IPS DF 6.9 (cell line): ENCODE measurements at regions not wholly inside any gene's neighbourhood (a gene's known extent, or its start where the extent isn't known, plus 50 kb on each side); places are given as distances from the start of the nearest gene placed in this dataset.

Experiments
- DNase-seq: peaks from one replicate; pipeline ENCODE4 v3.0.0-alpha.2; 2013; ENCODE audit warnings: low read depth, low spot score
- H3K27ac ChIP-seq: one replicate; pipeline ENCODE4 v1.5.1; 2013; ENCODE audit warnings: low read length, control low read depth
- H3K27me3 ChIP-seq: 2 replicates; pipeline ENCODE4 v1.6.1; 2013; ENCODE audit warnings: mild to moderate bottlenecking, low read length; ENCODE audit not compliant: control insufficient read depth, insufficient read depth
- H3K36me3 ChIP-seq: 2 replicates; pipeline ENCODE4 v1.6.1; 2013; ENCODE audit warnings: low read length; ENCODE audit not compliant: control insufficient read depth, insufficient read depth
- H3K4me1 ChIP-seq: 2 replicates; pipeline ENCODE4 v1.6.1; 2013; ENCODE audit warnings: low read length; ENCODE audit not compliant: control insufficient read depth, insufficient read depth
- H3K4me3 ChIP-seq: 2 replicates; pipeline ENCODE4 v1.5.1; 2013; ENCODE audit warnings: mild to moderate bottlenecking, low read length
- H3K9me3 ChIP-seq: 2 replicates; pipeline ENCODE4 v1.6.1; 2013; ENCODE audit warnings: low read length, inconsistent platforms; ENCODE audit not compliant: control insufficient read depth, insufficient read depth
- WGBS: extraction: QIAGEN DNeasy Blood & Tissue Kit; methylation state at CpG from one replicate; pipeline ENCODE4 v1.1.7; 2013; ENCODE audit warnings: mixed read lengths, missing lambda C conversion rate; ENCODE audit not compliant: insufficient read length, insufficient coverage; 5-methylcytosine and 5-hydroxymethylcytosine counted together

DNA sequence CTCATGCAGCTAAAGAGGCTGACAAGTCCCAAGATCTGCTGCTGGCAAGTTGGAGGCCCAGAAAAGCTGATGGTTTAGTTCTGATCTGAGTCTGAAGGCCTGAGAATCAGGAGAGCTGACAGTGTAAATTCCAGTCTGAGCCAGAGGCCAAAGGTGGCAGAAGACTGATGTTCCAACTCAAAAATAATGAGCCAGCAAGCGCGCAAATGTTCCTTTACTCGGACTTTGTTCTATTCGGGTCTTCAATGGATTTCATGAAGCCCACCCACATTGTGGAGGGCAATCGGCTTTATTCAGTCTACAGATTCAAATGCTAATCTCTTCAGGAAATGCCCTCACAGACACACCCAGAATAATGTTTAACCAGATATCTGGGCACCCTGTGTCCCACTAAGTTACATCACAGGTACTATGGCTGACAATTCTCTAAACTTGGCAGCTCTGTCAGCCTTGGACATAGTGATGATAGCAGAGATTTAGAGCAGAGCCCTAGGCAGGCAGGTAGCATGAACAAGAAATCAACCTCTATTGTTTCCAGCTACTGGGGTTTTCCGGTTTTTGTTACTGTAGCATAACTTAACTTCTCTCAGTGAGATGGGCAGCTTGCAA lies 318.5 kb downstream of the HRH4 start:
- DNase-seq: no peak
- H3K27ac ChIP-seq: no peak overlapping the region
- no peak overlapping the region for H3K4me3 ChIP-seq
- H3K9me3 ChIP-seq: no peaks in the 10 kb centered on the region
- no peaks in the 10 kb centered on the region for H3K27me3 ChIP-seq
- H3K36me3 ChIP-seq: no peaks in the 10 kb centered on the region
- H3K4me1 ChIP-seq: no peaks in the 10 kb centered on the region
- WGBS: no CpG with 5 or more reads among the region's 6 CpGs

DNA sequence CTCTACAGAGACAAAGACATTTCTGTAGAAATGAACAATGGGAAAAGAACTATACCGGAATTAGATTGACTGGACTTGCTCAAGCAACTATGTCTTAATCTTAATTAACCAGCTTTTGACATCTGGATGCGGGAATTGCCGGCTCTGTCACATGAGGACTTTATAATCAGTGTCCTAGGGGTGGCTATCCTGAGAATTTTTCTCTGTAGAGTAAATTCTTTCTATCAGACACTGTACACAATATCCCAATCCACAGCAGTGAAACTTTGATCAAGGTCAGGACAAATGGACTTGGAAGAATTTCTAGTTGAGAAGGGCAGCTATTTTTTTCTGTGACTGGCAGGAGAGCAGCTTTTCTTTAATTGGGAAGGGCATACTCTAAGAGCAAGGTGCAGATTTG lies 322.1 kb downstream of the HRH4 start:
- no CpG with 5 or more reads among the region's 3 CpGs for WGBS
- Histone ChIP-seq H3K4me1 (no peaks in the 10 kb centered on the region), H3K27ac (no peak overlapping the region), H3K36me3 (no peaks in the 10 kb centered on the region), H3K9me3 (no peaks in the 10 kb centered on the region), H3K27me3 (no peaks in the 10 kb centered on the region), H3K4me3 (no peak overlapping the region)
- no peak for DNase-seq

DNA sequence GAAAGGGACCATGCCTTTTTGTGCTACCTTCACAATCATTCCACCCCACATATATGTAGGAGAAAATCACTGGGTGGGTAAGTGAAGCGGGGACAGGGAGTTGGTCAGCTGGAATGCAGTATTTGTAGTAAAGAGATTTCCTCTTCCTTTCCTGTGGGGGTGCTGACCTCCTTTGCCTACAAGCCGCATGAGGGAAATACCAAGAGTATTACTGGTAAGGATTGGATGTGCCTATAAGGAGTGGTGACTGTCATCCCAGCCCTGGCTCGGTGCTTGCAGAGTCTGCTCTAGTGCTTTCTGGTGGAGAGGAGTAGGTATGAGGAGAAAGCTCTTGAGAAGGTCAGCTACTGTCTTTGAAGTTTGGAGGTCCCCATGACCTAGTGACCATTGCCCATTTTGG lies 324.6 kb downstream of the HRH4 start:
- no CpG with 5 or more reads among the region's 3 CpGs for WGBS
- no peaks in the 10 kb centered on the region for H3K9me3 ChIP-seq
- H3K27me3 ChIP-seq: no peaks in the 10 kb centered on the region
- H3K36me3 ChIP-seq: no peaks in the 10 kb centered on the region
- no peak overlapping the region for H3K27ac ChIP-seq
- no peaks in the 10 kb centered on the region for H3K4me1 ChIP-seq
- DNase-seq: no peak
- no peak overlapping the region for H3K4me3 ChIP-seq

DNA sequence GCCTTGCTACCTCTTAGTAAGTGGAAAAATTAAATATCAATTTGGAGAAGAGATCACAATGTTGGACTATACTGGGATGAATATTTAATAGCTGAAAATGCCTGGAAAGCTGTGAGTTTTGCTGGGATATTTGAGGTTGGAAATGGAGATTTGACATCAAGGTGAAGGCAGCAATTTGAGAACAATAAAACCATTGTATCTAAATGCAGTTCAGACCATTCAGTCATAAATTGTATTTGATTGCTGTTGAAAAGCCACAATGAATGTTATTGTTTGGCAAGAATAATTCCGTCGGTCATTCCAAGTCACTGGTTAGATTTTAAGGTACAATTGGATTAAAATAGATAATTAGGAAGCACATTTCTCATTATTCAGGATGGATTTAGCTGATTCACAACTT lies 325.6 kb downstream of the HRH4 start:
- no peaks in the 10 kb centered on the region; the same call in 1 of the 2 replicates for H3K4me1 ChIP-seq
- H3K9me3 ChIP-seq: no peaks in the 10 kb centered on the region
- WGBS: no CpG with 5 or more reads among the region's 2 CpGs
- DNase-seq: no peak
- H3K27ac ChIP-seq: no peak overlapping the region
- H3K4me3 ChIP-seq: no peak overlapping the region
- no peaks in the 10 kb centered on the region for H3K36me3 ChIP-seq
- no peaks in the 10 kb centered on the region for H3K27me3 ChIP-seq

DNA sequence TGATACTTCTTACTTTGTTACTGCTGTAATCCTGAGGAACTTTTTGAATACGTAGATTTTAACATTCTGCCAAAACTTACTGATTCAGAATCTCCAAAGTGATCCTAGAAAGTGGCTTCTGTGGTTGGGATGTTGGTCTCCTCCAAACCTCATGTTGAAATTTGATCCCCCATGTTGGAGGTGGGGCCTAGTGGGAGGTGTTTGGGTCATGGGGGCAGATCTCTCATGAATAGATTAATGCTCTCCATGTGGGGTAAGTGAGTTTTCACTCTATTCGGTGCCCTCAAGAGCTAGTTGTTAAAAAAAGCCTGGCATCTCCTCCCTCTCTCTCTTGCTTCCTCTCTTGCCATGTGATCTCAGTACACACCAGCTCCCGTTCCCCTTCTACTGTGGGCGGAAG lies 329.9 kb downstream of the HRH4 start:
- no peak overlapping the region for H3K4me3 ChIP-seq
- no peaks in the 10 kb centered on the region for H3K27me3 ChIP-seq
- no CpG with 5 or more reads among the region's 4 CpGs for WGBS
- H3K9me3 ChIP-seq: no peaks in the 10 kb centered on the region
- no peak overlapping the region for H3K27ac ChIP-seq
- no peak for DNase-seq
- no peaks in the 10 kb centered on the region for H3K36me3 ChIP-seq
- H3K4me1 ChIP-seq: peaks cover 4% of the 10 kb centered on the region

DNA sequence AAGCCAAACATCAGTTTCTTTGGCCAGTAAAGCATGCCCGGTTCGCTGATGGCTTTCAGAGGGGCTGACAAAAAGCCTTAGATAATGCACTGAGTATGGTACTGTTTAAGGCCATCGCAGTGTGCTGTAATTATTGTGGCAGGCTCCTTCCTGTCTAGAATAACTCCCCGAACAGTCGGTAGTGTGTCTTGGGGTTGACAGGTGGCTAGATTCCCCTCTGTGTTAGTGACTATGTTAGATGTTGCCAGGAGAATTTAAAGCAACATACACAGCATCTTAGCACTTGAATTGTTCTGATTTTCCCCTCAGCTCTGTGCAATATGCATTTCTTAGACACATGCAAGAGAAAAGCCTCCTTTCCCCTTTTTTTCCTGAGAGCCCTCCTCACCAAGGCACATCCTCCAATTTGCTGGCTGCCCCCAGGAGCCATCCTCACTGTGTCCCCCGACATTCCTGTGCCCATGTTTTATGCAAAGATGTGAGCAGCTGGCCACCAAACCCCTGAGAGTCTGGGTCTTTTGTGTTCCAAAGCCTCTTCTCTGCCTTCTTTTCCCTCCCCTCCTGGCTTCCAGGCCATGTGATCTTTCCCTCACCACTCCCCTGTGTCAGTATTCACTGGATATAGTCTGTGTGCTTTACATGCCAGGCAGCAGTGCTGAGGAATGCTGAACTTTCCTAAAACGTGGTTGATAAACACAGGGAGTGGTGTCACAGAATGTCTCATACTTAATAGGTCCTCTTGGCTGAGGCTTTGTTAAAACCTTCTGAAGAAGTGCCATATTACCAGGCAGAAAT lies 331.5 kb downstream of the HRH4 start:
- WGBS: no CpG with 5 or more reads among the region's 7 CpGs
- Histone ChIP-seq H3K4me1 (peaks cover 4% of the 10 kb centered on the region), H3K9me3 (no peaks in the 10 kb centered on the region), H3K27ac (no peak overlapping the region), H3K4me3 (no peak overlapping the region), H3K36me3 (no peaks in the 10 kb centered on the region), H3K27me3 (no peaks in the 10 kb centered on the region)
- no peak for DNase-seq

DNA sequence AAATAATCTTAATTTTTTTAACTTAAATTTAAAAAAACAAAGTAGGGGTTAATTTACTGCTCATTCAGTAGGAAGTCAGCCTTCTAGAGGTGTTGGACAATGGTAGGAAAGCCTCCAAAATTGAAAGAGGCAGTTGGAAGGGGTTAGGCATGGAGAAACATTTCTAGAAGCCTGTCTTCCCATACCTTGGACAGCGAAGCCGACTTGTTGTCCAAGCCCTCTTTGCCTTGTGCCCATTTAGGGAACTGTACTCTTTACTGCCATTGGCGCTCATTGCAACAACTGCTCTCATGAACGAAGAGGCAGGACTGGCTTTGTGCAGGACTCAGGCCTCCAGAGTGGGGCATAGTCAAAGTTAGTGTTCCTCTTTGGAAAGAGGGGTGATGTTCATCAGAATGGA lies 333.3 kb downstream of the HRH4 start:
- H3K27ac ChIP-seq: no peak overlapping the region
- peaks cover 4% of the 10 kb centered on the region for H3K4me1 ChIP-seq
- no peak for DNase-seq
- H3K4me3 ChIP-seq: no peak overlapping the region
- no CpG with 5 or more reads among the region's 4 CpGs for WGBS
- H3K27me3 ChIP-seq: no peaks in the 10 kb centered on the region
- H3K9me3 ChIP-seq: no peaks in the 10 kb centered on the region
- no peaks in the 10 kb centered on the region for H3K36me3 ChIP-seq

DNA sequence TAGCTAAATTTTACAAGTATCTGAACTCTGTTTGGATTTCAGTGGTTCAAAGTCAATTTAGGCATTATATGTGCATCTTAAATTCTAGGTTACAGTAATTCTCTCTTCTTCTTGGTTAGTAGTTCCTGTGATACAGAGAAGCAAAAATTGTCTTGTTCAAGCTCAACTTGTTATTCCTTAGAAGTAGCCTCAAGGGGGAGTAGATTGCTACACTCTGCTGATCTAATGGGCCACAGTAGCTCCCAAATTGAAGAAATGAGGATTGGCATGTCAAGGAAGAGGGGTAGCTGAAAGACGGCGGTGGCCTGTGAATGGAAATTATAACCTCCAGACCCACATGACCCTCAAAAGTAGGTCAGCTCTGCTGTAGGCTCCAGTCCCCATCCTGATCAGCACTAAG lies 334.7 kb downstream of the HRH4 start:
- Histone ChIP-seq H3K4me3 (no peak overlapping the region), H3K4me1 (peaks cover 4% of the 10 kb centered on the region), H3K27ac (no peak overlapping the region), H3K27me3 (no peaks in the 10 kb centered on the region), H3K9me3 (no peaks in the 10 kb centered on the region), H3K36me3 (no peaks in the 10 kb centered on the region)
- no peak for DNase-seq
- WGBS: no CpG with 5 or more reads among the region's 2 CpGs

DNA sequence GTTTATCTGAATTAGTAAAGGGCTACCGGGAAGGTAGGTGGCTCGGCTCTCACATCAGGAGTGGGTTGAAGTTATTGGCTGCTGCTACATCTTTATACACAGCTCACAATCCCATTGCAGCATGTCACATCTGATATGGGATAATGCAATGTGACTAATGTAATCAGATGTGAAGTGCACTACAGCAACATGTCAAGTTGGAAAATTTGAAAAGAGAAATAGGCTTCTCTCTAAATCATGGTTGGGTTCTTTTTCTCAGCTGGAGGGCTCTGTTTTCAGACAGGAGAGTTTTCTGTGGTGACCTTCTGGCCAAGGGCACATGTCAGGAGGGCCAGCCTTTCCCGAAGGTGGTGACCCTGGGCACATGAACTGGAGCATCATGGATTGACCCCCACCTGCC lies 337.5 kb downstream of the HRH4 start:
- H3K4me3 ChIP-seq: no peak overlapping the region
- H3K4me1 ChIP-seq: no peaks in the 10 kb centered on the region; the same call in 1 of the 2 replicates
- no peak overlapping the region for H3K27ac ChIP-seq
- no CpG with 5 or more reads among the region's 3 CpGs for WGBS
- H3K36me3 ChIP-seq: no peaks in the 10 kb centered on the region
- H3K9me3 ChIP-seq: no peaks in the 10 kb centered on the region
- H3K27me3 ChIP-seq: no peaks in the 10 kb centered on the region
- DNase-seq: no peak

DNA sequence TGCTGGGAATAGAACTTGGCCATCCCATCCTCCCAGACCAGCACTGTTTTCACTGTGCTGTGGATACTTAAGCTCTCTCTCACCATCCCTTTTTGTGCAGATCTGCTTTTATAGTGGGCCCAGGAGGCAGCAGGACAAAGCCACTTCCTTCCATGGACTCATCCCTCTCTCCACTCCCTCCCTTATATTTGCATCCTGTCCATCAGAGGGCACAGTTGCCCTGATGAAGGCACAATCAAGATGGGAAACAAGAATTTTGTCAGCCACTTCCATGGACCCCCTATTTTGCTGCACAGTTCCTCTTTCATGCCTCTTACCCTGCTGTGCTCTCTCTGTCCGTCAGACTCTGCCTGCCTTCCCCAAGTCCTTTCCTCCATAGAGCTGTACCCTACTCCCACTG lies 338.7 kb downstream of the HRH4 start:
- H3K9me3 ChIP-seq: no peaks in the 10 kb centered on the region
- no peaks in the 10 kb centered on the region for H3K36me3 ChIP-seq
- WGBS: no CpG with 5 or more reads among the region's 1 CpG
- H3K4me1 ChIP-seq: no peaks in the 10 kb centered on the region; the same call in 1 of the 2 replicates
- DNase-seq: no peak
- H3K4me3 ChIP-seq: no peak overlapping the region
- H3K27me3 ChIP-seq: no peaks in the 10 kb centered on the region
- no peak overlapping the region for H3K27ac ChIP-seq

DNA sequence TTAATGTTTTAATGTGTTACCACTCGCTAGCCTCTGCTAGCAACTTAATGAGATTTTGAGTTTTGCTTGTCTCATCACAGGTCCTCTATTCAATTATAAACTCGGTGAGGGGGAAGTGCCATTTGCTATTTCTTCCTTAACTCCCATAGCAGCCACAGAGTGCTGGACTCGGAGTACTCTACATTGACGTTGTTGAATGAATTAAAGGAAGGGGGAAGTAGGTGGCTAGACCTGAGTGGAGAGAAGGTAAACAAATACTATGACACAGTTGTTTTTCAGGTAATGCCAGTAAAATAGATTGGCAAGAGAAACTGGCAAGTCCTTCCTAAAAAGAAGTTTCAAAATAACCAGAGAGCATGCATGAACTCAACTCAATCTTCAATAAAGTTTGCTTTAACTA lies 339.3 kb downstream of the HRH4 start:
- no peak overlapping the region for H3K27ac ChIP-seq
- WGBS: no CpG with 5 or more reads among the region's 4 CpGs
- no peaks in the 10 kb centered on the region for H3K9me3 ChIP-seq
- no peaks in the 10 kb centered on the region for H3K27me3 ChIP-seq
- H3K36me3 ChIP-seq: no peaks in the 10 kb centered on the region
- DNase-seq: no peak
- no peak overlapping the region for H3K4me3 ChIP-seq
- no peaks in the 10 kb centered on the region; the same call in 1 of the 2 replicates for H3K4me1 ChIP-seq
